C4-2B (cell line): ENCODE measurements at regions not wholly inside any gene's neighbourhood (a gene's known extent, or its start where the extent isn't known, plus 50 kb on each side); places are given as distances from the start of the nearest gene placed in this dataset.
"Not testable (repeated sequence)": the region's sequence is repeated elsewhere in the genome, so short reads cannot be mapped to it uniquely, and the experiment has no call there.

Source experiments
- ZFX ChIP-seq: fragments of 450-650 bp; IDR thresholded peaks from 2 replicates; pipeline ENCODE4 v1.6.1; 2017
- TF ChIP-seq, protein P1 (sequence below): fragments of 450-650 bp; conservative IDR thresholded peaks from 2 replicates; pipeline ENCODE4 v1.5.1; 2017; ENCODE audit warnings: mild to moderate bottlenecking

DNA sequence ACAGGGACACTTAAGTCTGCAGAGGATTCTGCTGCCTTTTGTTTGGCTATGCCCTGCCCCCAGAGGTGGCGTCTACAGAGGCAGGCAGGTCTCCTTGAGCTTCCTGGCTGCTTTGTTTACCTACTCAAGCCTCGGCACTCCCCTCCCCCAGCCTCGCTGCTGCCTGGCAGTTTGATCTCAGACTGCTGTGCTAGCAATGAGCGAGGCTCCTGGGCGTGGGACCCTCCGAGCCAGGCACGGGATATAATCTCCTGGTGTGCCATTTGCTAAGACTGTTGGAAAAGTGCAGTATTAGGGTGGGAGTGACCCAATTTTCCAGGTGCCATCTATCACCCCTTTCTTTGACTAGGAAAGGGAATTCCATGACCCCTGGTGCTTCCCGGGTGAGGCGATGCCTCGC is 725.0 kb upstream of the HS6ST1 start:
- TF ChIP-seq, protein P1, sequence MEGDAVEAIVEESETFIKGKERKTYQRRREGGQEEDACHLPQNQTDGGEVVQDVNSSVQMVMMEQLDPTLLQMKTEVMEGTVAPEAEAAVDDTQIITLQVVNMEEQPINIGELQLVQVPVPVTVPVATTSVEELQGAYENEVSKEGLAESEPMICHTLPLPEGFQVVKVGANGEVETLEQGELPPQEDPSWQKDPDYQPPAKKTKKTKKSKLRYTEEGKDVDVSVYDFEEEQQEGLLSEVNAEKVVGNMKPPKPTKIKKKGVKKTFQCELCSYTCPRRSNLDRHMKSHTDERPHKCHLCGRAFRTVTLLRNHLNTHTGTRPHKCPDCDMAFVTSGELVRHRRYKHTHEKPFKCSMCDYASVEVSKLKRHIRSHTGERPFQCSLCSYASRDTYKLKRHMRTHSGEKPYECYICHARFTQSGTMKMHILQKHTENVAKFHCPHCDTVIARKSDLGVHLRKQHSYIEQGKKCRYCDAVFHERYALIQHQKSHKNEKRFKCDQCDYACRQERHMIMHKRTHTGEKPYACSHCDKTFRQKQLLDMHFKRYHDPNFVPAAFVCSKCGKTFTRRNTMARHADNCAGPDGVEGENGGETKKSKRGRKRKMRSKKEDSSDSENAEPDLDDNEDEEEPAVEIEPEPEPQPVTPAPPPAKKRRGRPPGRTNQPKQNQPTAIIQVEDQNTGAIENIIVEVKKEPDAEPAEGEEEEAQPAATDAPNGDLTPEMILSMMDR = not testable (repeated sequence)
- TF ChIP-seq ZFX = not testable (repeated sequence)
